BLaER1 (cell line): ENCODE measurements at regions not wholly inside any gene's neighbourhood (a gene's known extent, or its start where the extent isn't known, plus 50 kb on each side); places are given as distances from the start of the nearest gene placed in this dataset.

Source experiments
- H3K27ac ChIP-seq: shearing (Covaris generic); formaldehyde crosslinking; 2 replicates; pipeline ENCODE4 v1.8.1; 2022
- H3K27me3 ChIP-seq: shearing (Covaris generic); formaldehyde crosslinking; 2 replicates; pipeline ENCODE4 v1.8.1; 2022
- H3K36me3 ChIP-seq: shearing (Covaris generic); formaldehyde crosslinking; 2 replicates; pipeline ENCODE4 v1.8.1; 2022
- H3K4me1 ChIP-seq: shearing (Covaris generic); formaldehyde crosslinking; 2 replicates; pipeline ENCODE4 v1.8.1; 2022
- H3K4me2 ChIP-seq: shearing (Covaris generic); formaldehyde crosslinking; 2 replicates; pipeline ENCODE4 v1.8.1; 2022
- H3K4me3 ChIP-seq: shearing (Covaris generic); formaldehyde crosslinking; 2 replicates; pipeline ENCODE4 v1.8.1; 2022
- H3K9ac ChIP-seq: shearing (Covaris generic); formaldehyde crosslinking; 2 replicates; pipeline ENCODE4 v1.8.1; 2022
- H3K9me3 ChIP-seq: shearing (Covaris generic); formaldehyde crosslinking; 2 replicates; pipeline ENCODE4 v1.8.1; 2022
- H4K20me1 ChIP-seq: shearing (Covaris generic); formaldehyde crosslinking; 2 replicates; pipeline ENCODE4 v1.8.1; 2022
- Cebpa-rat ChIP-seq: shearing (Covaris generic); IDR thresholded peaks from 2 replicates; pipeline ENCODE4 v1.8.1; 2022

- Histone ChIP-seq H3K9ac (no peak overlapping the region), H3K4me2 (no peak overlapping the region), H3K27me3 (no peaks in the 10 kb centered on the region), H3K4me1 (no peaks in the 10 kb centered on the region; the same call in 1 of the 2 replicates), H3K27ac (no peak overlapping the region), H3K4me3 (no peak overlapping the region), H3K36me3 (no peaks in the 10 kb centered on the region), H3K9me3 (no peaks in the 10 kb centered on the region), H4K20me1 (no peaks in the 10 kb centered on the region)
- no peak for TF ChIP-seq Cebpa-rat
These were observed 86.2 kb upstream of the TSPAN5 start for GRCh38 chr4:98744372-98745150.

GRCh38 chr4:98741952-98742351 lies 83.5 kb upstream of the TSPAN5 start:
- no peaks in the 10 kb centered on the region for H3K27me3 ChIP-seq
- no peaks in the 10 kb centered on the region for H4K20me1 ChIP-seq
- TF ChIP-seq Cebpa-rat = no peak
- no peaks in the 10 kb centered on the region for H3K4me1 ChIP-seq
- H3K4me3 ChIP-seq = no peak overlapping the region
- no peak overlapping the region for H3K27ac ChIP-seq
- peaks cover 8% of the 10 kb centered on the region; the same call in 1 of the 2 replicates for H3K9me3 ChIP-seq
- H3K9ac ChIP-seq = no peak overlapping the region
- no peaks in the 10 kb centered on the region for H3K36me3 ChIP-seq
- no peak overlapping the region for H3K4me2 ChIP-seq

- Histone ChIP-seq H3K4me1 (no peaks in the 10 kb centered on the region), H3K4me3 (no peak overlapping the region), H3K4me2 (no peak overlapping the region), H3K36me3 (no peaks in the 10 kb centered on the region), H4K20me1 (no peaks in the 10 kb centered on the region), H3K9me3 (peaks cover 8% of the 10 kb centered on the region; the same call in 1 of the 2 replicates), H3K27me3 (no peaks in the 10 kb centered on the region), H3K9ac (no peak overlapping the region), H3K27ac (no peak overlapping the region)
- no peak for TF ChIP-seq Cebpa-rat
These were observed 81.3 kb upstream of the TSPAN5 start for GRCh38 chr4:98739751-98740150.

- no peaks in the 10 kb centered on the region for H3K27me3 ChIP-seq
- H3K4me2 ChIP-seq = no peak overlapping the region
- no peak overlapping the region for H3K4me3 ChIP-seq
- peaks cover 8% of the 10 kb centered on the region; the same call in 1 of the 2 replicates for H3K9me3 ChIP-seq
- no peak for TF ChIP-seq Cebpa-rat
- H3K9ac ChIP-seq = no peak overlapping the region
- no peaks in the 10 kb centered on the region for H4K20me1 ChIP-seq
- H3K4me1 ChIP-seq = no peaks in the 10 kb centered on the region
- no peak overlapping the region for H3K27ac ChIP-seq
- no peaks in the 10 kb centered on the region for H3K36me3 ChIP-seq
These were observed 75.2 kb upstream of the TSPAN5 start for GRCh38 chr4:98733601-98734000.

- H3K4me3 ChIP-seq = no peak overlapping the region
- H4K20me1 ChIP-seq = no peaks in the 10 kb centered on the region
- H3K4me2 ChIP-seq = no peak overlapping the region
- TF ChIP-seq Cebpa-rat = no peak
- H3K27ac ChIP-seq = no peak overlapping the region
- H3K9me3 ChIP-seq = peaks cover 12% of the 10 kb centered on the region
- no peak overlapping the region for H3K9ac ChIP-seq
- H3K27me3 ChIP-seq = no peaks in the 10 kb centered on the region
- H3K36me3 ChIP-seq = no peaks in the 10 kb centered on the region
- H3K4me1 ChIP-seq = no peaks in the 10 kb centered on the region
These were observed 70.5 kb upstream of the TSPAN5 start for GRCh38 chr4:98728871-98729270.

- Histone ChIP-seq H3K9me3 (peaks cover 16% of the 10 kb centered on the region), H3K4me3 (no peak overlapping the region), H3K4me1 (no peaks in the 10 kb centered on the region), H4K20me1 (no peaks in the 10 kb centered on the region), H3K27ac (no peak overlapping the region), H3K9ac (no peak overlapping the region), H3K36me3 (no peaks in the 10 kb centered on the region), H3K4me2 (no peak overlapping the region), H3K27me3 (no peaks in the 10 kb centered on the region)
- TF ChIP-seq Cebpa-rat = no peak
These were observed 70.0 kb upstream of the TSPAN5 start for GRCh38 chr4:98728433-98728832.

- Histone ChIP-seq H3K27ac (no peak overlapping the region), H3K4me2 (no peak overlapping the region), H3K9ac (no peak overlapping the region), H3K9me3 (peaks cover 19% of the 10 kb centered on the region), H4K20me1 (no peaks in the 10 kb centered on the region), H3K36me3 (no peaks in the 10 kb centered on the region), H3K27me3 (no peaks in the 10 kb centered on the region), H3K4me3 (no peak overlapping the region), H3K4me1 (no peaks in the 10 kb centered on the region)
- no peak for TF ChIP-seq Cebpa-rat
These were observed 63.6 kb upstream of the TSPAN5 start for GRCh38 chr4:98722000-98722399.

- H3K4me1 ChIP-seq = no peaks in the 10 kb centered on the region
- no peak for TF ChIP-seq Cebpa-rat
- no peaks in the 10 kb centered on the region for H4K20me1 ChIP-seq
- H3K27me3 ChIP-seq = no peaks in the 10 kb centered on the region
- H3K27ac ChIP-seq = no peak overlapping the region
- H3K4me3 ChIP-seq = no peak overlapping the region
- peaks cover 19% of the 10 kb centered on the region for H3K9me3 ChIP-seq
- H3K4me2 ChIP-seq = no peak overlapping the region
- no peak overlapping the region for H3K9ac ChIP-seq
- H3K36me3 ChIP-seq = no peaks in the 10 kb centered on the region
These were observed 62.6 kb upstream of the TSPAN5 start for GRCh38 chr4:98720871-98721480.

- no peak overlapping the region for H3K4me3 ChIP-seq
These were observed 58.4 kb upstream of the TSPAN5 start for GRCh38 chr4:98716796-98717195.

GRCh38 chr4:98712607-98713006 lies 54.2 kb upstream of the TSPAN5 start:
- H3K27ac ChIP-seq = no peak overlapping the region
- H4K20me1 ChIP-seq = no peaks in the 10 kb centered on the region
- H3K27me3 ChIP-seq = no peaks in the 10 kb centered on the region
- H3K36me3 ChIP-seq = no peaks in the 10 kb centered on the region
- TF ChIP-seq Cebpa-rat = no peak
- no peak overlapping the region for H3K9ac ChIP-seq
- H3K9me3 ChIP-seq = no peaks in the 10 kb centered on the region
- no peaks in the 10 kb centered on the region for H3K4me1 ChIP-seq
- no peak overlapping the region for H3K4me2 ChIP-seq
- H3K4me3 ChIP-seq = no peak overlapping the region

More at GRCh38 chr4:98716796-98717195, 58.4 kb upstream of the TSPAN5 start:
- Histone ChIP-seq H4K20me1 (no peaks in the 10 kb centered on the region), H3K9ac (no peak overlapping the region), H3K36me3 (no peaks in the 10 kb centered on the region), H3K9me3 (no peaks in the 10 kb centered on the region), H3K27me3 (no peaks in the 10 kb centered on the region), H3K27ac (no peak overlapping the region), H3K4me1 (no peaks in the 10 kb centered on the region), H3K4me2 (no peak overlapping the region)
- TF ChIP-seq Cebpa-rat = no peak
